ENCODE measurements at regions not wholly inside any gene's neighbourhood (a gene's known extent, or its start where the extent isn't known, plus 50 kb on each side); places are given as distances from the start of the nearest gene placed in this dataset.

DNA sequence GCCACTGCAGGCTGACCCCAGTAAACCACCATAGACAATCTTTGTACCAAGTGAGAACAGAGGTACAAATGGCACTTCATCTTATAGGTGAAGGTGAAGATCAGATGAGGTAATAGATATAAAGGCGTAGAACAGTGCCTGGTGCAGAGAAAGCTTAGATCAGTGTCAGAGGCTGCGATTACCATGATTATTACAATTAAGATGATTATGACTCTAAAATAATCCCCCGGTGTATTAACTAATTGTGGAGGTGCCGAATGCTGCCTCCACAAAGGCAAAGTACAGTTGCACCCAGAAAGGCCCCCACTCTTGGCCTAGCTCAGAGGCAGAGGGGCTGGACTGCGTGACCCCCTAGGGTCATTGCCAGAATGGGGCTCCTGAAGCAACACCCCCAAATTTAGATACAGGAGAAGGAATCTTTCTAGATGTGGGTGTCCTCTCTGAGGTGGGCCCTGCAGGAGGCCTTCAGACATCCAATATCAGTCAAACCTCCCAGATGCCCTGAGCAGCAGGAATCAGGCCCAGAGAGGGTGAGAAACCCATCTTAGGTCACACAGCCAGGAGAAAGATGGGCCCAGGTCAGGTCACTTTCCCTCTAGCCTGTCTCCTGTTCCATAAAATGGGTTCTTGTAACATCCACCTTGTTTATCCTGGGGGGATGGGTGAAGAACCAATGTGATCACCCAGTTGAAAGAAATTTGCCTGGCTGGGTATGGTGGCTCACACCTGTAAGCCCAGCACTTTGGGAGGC, 139.8 kb downstream of the PHETA1 start:
- no peak for DNase-seq
- in situ Hi-C loops (cut with MboI; ENCODE audit: low pct_unique_long_range_greater_than_20kb, low sequenced_read_pairs): no loop called here

DNA sequence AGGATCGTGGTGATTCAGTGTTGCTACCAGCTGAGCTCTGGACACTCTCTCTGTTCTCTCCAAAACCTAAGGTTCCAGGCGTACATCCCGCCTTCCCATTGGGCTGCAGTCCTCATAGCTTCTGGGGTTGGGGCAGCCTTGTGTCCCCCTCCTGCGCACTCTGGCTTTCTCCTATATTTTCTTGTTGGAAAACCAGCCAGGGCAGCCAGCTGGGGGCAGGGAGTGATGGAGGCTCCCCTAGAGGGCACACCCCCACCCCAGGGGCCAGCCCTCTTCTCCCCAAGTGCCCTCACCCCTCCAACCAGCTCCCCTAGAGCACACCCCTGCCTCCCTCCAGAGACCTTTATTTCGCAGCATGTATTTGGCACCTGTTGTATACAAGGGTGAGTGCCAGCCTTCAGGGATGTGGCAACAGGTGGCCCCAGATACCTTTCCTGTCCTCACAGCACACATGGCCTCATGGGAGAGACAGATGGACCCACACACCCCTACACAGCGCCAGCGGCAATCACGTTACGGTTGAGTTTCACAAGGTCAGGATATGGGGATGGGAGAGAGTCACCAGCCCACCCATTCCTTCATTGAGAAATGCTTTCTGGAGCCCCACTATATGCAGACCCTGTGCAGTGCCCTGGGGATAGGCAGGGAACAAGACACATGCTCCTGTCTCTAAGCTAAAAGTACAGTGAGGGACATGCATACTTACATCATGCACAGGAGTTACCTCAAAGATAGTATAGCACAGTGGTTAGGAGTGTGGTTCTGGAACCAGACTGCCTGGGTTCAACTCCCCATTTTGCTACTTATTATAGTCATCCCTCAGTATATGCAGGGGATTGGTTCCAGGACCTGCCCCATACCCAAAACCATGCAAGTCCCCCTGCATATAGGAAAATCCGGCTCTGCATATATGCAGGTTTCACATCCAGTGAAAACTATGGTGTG, 141.1 kb downstream of the PHETA1 start:
- in situ Hi-C loops (cut with MboI; ENCODE audit: low pct_unique_long_range_greater_than_20kb, low sequenced_read_pairs): no loop called here
- no peak for DNase-seq

DNA sequence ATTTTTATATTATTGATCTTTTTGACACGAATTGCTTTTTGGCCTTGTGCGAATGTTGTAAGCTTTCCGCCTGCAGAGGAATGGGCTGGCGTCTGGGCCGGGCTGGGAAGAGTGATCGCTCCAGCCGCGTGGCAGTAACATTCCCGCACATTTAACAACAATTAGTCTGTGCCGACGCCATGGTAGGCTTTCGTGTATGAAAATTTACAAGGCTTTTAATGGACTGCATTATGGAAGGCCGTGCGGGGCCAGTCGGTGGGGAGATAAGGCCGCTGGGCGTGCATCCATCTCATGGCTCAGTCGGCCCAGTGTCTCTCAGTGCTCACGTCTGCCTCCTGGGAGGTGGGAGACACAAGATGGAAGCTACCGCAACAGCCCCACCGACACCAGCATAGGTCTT, 142.2 kb downstream of the PHETA1 start:
- in situ Hi-C loops (cut with MboI; ENCODE audit: low pct_unique_long_range_greater_than_20kb, low sequenced_read_pairs): no loop called here
- DNase-seq: no peak

DNA sequence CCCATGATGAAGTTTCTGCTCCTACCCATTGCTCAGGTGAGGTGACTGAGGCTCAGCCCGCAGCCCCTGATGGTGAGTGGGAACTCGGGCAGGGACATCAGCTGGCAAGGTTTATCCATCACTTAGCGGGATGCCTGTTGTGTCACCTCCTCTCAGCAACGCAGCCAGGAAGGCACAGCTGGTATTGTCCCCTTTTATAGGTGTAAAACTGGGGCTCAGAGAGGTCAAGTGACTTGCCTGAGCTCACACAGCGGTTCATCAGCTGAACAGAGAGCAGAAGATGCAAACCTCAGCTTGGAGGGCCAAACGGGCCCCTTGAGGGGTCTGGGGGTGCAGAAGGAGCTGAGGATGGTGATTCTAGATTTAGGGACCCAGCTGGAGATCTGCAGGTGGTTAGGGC, 143.6 kb downstream of the PHETA1 start:
- no peak for DNase-seq
- in situ Hi-C loops (cut with MboI; ENCODE audit: low pct_unique_long_range_greater_than_20kb, low sequenced_read_pairs): no loop called here

DNA sequence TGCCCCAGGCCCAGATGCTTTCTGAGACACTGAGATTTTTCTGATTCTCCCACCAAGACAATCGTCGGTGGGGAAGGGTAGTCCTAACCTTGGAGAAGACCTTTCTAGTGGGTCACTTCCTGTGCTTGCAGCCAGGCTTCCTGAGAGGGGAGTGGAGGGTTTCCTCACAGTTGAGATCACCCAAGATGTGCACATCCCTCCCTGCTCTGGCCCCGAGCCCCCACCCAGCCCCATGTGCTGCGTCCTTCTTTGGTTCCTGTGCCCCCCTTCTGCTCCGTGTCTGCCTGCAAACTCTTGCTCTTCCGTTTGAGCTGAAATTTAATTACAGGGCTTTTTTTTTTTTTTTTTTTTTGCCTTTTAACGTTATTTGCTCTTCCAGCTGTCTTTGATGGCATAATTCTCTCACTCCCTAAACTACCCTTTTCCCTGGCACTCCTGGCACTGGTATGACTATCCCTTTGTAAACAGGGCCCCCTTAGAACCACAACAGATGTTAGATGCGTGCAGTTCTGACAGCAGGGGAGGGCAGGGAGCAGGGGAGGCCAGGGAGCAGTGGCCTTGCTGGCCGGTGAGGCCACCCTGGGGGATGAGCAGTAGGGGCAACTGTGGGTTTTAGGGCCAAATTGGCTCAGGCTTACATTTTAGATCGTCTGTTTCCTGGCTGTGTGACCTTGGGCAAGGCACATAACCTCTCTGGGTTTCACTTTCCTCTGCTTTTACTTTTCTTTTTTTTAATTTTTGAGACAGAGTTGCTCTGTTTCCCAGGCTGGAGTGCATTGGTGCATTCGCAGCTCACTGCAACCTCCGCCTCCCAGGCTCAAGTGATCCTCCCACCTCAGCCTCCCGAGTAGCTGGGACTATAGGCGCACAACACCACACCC, 144.5 kb downstream of the PHETA1 start:
- no peak for DNase-seq
- in situ Hi-C loops (cut with MboI; ENCODE audit: low pct_unique_long_range_greater_than_20kb, low sequenced_read_pairs): no loop called here

DNA sequence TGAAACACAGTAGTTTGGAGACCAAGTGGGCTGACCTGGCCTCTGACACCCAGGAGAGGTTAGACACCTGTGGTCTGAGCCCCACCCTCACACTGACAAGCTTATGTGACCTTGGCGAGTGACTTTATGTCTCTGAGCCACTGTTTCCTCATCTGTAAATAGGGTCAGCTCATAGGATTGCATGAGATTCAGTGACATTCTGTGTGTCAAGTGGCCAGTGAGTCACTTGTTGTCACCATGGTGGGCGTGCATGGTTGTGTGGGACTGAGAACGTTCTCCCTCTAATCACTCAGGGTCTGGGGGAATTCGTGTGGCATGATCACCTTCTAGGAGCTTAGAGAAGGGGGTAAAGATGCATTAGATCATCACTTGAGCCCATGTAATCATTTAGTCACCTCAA, 146.4 kb downstream of the PHETA1 start:
- in situ Hi-C loops (cut with MboI; ENCODE audit: low pct_unique_long_range_greater_than_20kb, low sequenced_read_pairs): no loop called here
- no peak for DNase-seq

DNA sequence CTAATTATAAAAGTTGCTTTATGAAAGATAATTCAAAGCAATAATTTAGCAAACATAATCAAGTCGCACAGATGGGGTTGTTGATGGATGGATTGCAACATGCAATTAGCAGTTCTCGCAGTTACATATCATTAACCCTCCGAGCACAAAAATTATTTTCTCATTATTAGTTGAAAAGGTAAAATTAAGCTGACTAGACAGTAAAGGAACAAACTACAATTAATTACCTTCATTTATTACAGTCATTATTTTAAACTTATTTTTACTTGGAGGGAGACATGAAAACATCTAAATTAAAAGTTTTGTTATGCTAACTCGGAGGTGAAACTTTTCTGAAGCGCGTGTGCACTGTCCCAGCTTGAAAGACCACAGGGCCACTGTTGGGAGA, 146.9 kb downstream of the PHETA1 start:
- in situ Hi-C loops (cut with MboI; ENCODE audit: low pct_unique_long_range_greater_than_20kb, low sequenced_read_pairs): no loop called here

DNA sequence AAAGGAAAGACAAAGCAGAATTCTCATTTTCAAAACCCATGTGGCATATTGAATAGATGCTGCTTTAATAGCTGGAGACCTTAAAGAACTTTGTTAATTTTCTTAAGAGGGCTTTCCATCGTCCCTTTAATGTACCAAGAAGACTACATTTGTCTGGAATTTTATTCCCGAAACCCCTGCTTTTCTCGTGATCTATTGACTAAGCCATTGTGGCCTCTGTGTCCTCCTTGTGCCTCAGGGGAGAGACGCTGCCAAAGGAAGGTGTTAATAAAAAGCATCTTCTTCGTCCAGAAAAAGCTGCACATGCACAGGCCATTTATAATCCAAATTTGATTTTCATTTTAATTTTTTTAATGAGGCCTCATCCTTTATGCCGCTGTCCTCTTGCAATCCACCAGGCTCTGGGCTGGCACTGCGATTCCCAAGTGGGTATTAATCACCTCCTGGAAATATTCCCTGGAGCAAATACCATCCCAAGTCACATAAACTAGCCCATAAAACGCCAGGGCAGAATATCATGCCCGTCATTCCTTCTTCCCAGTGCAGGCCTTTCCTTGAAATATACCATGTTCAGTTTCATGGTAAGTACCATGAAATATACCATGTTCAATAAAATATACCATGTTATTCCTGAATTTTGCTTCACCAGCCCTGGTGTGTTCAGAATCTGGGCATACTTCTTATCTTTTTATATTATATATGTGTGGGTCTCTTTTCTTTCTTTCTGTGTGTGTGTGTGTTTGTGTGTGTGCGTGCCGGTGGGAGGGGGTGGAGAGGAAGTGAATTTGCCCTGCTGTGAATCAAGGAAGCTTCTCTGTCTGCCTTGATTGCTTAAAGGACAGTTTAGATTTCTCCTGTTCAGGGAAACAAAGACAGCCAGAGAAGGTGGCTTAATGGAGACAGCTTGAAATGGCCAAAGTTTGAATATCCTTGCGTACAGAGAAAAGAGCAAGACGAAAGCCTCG, 147.6 kb downstream of the PHETA1 start:
- in situ Hi-C loops (cut with MboI; ENCODE audit: low pct_unique_long_range_greater_than_20kb, low sequenced_read_pairs): no loop called here
- no peak for DNase-seq

More for the DNA sequence above, 146.9 kb downstream of the PHETA1 start:
- DNase-seq: no peak

DNA sequence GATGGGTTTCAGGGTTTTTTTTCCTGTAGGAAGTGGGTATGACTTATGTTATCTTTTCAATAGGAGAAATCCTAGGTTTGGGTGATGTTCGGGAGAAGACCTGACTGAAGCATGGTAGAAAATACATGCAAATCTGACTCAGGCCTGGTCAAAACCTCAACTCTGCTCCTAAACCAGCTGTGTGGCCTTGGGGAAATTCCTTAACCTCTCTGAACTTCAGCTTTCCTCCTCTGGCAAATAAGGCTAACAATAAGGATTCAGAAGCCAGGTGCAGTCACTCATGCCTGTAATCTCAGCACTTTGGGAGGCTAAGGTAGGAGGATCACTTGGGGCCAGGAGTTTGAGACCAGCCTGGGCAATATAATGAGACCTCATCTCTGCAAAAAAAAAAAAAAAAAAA, 148.5 kb downstream of the PHETA1 start:
- in situ Hi-C loops (cut with MboI; ENCODE audit: low pct_unique_long_range_greater_than_20kb, low sequenced_read_pairs): no loop called here
- no peak for DNase-seq

DNA sequence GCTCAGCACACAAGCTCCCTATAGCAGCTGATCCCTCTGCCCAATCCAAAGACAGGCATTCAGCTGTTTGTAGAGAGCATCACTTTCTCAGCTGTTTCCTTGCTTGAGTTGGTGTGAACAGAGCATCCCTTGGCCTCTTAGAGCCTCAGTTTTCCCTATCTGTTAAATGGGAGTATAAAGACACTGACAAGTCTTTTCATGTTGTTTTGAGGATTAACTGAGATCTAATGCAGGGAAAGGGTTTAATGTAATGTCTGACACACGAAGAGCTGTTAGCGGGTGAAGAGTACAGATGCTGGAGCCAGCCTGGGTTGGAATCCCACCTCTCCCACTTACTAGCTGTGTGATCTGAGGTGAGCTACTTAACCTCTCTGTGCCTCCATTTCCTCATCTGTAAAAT, 149.5 kb downstream of the PHETA1 start:
- DNase-seq: no peak
- in situ Hi-C loops (cut with MboI; ENCODE audit: low pct_unique_long_range_greater_than_20kb, low sequenced_read_pairs): no loop called here

DNA sequence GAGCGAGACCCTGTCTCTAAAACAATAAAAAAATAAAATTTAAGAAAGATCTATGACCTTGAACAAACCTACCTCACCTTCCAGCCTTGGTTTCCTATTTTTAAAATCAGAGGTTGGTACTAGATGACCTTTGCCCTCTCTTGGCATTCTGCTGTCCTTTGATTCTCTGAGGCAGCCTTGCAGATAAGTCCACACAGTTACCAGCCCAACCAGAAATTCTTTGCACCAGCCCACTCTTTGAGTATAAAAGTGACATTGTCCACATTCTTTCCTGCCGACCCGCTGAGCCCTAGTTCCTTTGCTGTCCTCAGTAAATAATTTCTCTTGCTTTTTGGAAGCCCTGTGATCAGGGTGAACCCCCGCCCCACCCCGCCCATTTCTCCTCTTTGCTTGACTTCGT, 150.4 kb downstream of the PHETA1 start:
- in situ Hi-C loops (cut with MboI; ENCODE audit: low pct_unique_long_range_greater_than_20kb, low sequenced_read_pairs): no loop called here
- no peak for DNase-seq

DNA sequence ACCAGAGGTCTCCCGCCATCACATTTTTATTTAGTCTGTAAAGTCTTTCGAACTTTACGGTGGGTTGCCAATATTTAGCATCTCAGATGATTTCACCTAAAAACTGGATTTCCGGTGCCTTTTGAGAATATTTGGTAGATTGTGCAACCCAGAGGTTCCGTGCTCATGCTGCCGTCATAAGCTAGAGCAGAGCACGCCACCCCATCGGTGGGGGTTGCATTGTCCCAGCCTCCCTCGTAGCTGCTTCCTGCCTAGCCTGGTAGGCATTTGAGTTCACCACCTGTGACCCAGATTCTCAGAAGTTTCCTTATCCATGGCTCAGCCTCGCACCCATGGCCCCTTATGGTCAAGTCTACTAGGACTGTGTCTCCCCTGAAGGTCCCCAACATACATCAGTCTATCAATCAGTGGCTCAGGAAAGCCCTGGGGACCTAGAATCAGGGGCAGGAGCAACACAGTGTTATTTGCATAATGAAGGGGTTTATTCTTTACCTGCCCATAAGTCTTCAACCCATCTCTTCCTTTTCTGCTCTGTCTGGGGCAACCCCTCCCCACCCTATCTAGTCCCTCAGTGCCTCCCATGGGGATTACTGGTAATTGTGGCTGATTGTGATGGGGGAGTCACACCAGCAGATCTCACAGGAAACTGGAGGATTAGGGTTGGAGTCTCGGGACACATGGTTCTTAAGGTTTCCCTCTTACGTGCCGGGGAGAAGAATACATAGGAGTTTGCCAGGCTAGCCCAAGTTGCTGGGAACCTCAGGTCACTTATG, 152.3 kb downstream of the PHETA1 start:
- in situ Hi-C loops (cut with MboI; ENCODE audit: low pct_unique_long_range_greater_than_20kb, low sequenced_read_pairs): no loop called here
- no peak for DNase-seq

DNA sequence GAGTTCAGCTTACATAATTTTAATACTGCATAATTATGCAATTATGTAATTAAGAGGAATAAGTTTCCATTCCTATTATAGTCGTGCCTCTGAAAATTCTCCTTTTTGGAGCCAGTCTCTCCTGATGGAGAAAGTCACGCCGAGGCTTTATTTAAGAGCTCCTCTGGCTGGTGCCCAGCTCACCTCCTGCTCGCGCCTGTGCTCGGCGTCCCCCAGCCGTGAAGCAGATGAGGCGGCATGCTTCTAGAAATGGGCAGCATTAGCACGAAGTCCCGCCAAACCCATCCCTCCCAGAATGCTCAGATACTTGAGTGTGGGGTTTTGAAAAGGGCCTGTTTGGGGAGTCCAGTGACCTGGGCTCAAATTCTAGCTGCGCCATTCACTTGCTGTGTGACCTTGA, 153.0 kb downstream of the PHETA1 start:
- no peak for DNase-seq
- in situ Hi-C loops (cut with MboI; ENCODE audit: low pct_unique_long_range_greater_than_20kb, low sequenced_read_pairs): no loop called here

DNA sequence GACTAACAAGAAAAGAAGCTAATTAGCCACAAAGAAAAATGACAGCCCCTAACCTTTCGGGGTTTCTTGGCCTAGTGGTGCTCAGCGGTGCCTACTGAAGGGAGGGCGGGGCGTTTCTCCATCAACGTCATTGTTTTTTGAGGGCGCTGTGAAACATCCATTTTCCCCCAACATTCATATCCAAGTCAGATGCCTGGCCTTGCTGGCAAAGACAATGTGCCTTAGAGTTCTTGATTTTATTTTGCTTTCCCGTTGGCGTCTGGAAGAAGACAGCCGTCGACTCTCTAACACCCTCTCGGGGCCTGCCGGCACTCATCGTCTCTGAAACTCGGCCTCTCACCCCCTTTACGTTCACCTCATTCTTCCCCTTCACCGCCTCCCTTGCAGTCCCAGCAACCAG, 154.5 kb downstream of the PHETA1 start:
- in situ Hi-C loops (cut with MboI; ENCODE audit: low pct_unique_long_range_greater_than_20kb, low sequenced_read_pairs): no loop called here
- no peak for DNase-seq

DNA sequence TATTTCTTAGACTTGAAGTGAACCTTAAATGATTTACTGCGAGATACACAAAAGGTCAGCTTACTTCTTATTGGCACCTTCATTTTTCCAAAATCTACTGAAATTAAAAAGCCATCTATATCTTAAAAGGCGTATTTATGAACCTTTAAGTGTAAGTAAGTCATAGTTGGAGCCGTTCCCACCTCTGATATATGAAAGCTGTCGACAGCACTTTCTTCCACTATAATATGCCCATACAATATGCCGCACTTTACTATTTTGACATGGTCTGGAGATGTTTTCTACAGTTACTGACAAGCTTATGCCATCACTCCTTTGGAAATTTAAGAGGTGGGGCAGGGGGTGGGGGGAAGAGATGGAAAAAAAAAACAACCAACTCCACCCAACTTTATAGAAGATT, 155.3 kb downstream of the PHETA1 start:
- in situ Hi-C loops (cut with MboI; ENCODE audit: low pct_unique_long_range_greater_than_20kb, low sequenced_read_pairs): no loop called here
- no peak for DNase-seq

DNA sequence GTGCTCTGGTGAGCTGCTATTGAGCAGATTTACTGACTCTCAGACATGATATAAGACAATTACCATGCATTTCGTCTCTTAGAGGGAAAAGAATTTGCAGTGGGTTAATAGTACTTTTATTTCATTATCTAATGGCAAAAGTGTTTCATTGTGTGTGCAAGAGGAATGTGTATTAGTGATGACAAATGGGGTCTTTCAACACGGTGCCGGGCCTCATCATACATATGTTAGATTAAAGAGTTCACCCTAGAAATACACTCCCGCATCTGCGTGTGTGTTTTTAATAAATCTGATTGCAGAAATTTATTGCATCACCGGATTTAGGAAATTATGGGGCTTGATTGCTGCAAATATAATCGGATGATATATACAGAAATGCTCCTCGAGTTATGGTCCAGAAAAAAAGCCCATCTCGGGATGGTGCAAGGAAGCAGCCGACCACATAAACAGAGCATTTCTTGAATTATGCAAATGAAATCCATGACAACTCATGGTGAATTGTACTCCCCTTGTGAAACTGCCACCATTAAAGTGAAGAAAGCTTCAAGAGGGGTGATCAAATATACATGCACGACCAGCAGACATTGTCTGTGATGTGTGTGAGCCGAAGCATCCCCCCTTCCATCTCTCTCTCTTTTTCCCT, 156.0 kb downstream of the PHETA1 start:
- DNase-seq: no peak
- in situ Hi-C loops (cut with MboI; ENCODE audit: low pct_unique_long_range_greater_than_20kb, low sequenced_read_pairs): no loop called here

All from KBM-7 (cell line).